Prostate gland (tissue), 2 donors: ENCODE measurements at regions not wholly inside any gene's neighbourhood (a gene's known extent, or its start where the extent isn't known, plus 50 kb on each side); places are given as distances from the start of the nearest gene placed in this dataset.

Source experiments
- CTCF ChIP-seq, 4 experiments: fragments of 200-600 bp in 2 of 4; fragments of 450-650 bp in 2 of 4; sonication (generic) in 2 of 4; IDR thresholded peaks; 1 replicate in 3 of 4; 2 replicates in 1 of 4; pipeline ENCODE4 v1.5.1; 2016 to 2019; ENCODE audit warnings: antibody characterized with exemption in 4 of 4, mild to moderate bottlenecking in 2 of 4, moderate library complexity in 2 of 4
- POLR2AphosphoS5 ChIP-seq: sonication (generic); formaldehyde crosslinking; IDR thresholded peaks from one replicate; pipeline ENCODE4 v1.6.1; 2017; ENCODE audit warnings: antibody characterized with exemption

- TF ChIP-seq CTCF (IDR thresholded peaks at IDR 0.05): no peak
- TF ChIP-seq POLR2AphosphoS5: no peak
Observed at GRCh38 chr2:200738590-200738989, 73.1 kb upstream of the BZW1 start.
